ENCODE measurements at regions not wholly inside any gene's neighbourhood (a gene's known extent, or its start where the extent isn't known, plus 50 kb on each side); places are given as distances from the start of the nearest gene placed in this dataset.
"Not testable (repeated sequence)": the region's sequence is repeated elsewhere in the genome, so short reads cannot be mapped to it uniquely, and the experiment has no call there.

- H3K36me3 Mint-ChIP-seq (ENCODE audit: low read depth); H3K4me3 Mint-ChIP-seq (ENCODE audit: unreplicated experiment); DNase-seq (ENCODE audit: low spot score); H3K27ac Mint-ChIP-seq (ENCODE audit: unreplicated experiment); H3K4me1 Mint-ChIP-seq (ENCODE audit: low read depth); H3K9me3 Mint-ChIP-seq (ENCODE audit: low read depth): not testable (repeated sequence)
- peak; percentile 62 for TF ChIP-seq CTCF (IDR thresholded peaks at IDR 0.05)
- H3K27me3 Mint-ChIP-seq (ENCODE audit: low read depth): peaks cover 17% of the 10 kb centered on the region
Observed at GRCh38 chr7:150060259-150061221, 186.8 kb downstream of the ATP6V0E2 start.

- DNase-seq (ENCODE audit: low spot score); H3K27ac Mint-ChIP-seq (ENCODE audit: unreplicated experiment); H3K9me3 Mint-ChIP-seq (ENCODE audit: low read depth); H3K4me1 Mint-ChIP-seq (ENCODE audit: low read depth); H3K27me3 Mint-ChIP-seq (ENCODE audit: low read depth); H3K36me3 Mint-ChIP-seq (ENCODE audit: low read depth); H3K4me3 Mint-ChIP-seq (ENCODE audit: unreplicated experiment): not testable (repeated sequence)
Observed at GRCh38 chr7:150063195-150063594, 189.4 kb downstream of the ATP6V0E2 start.

GRCh38 chr7:150069555-150070313, 196.0 kb downstream of the ATP6V0E2 start:
- H3K4me3 Mint-ChIP-seq (ENCODE audit: unreplicated experiment); H3K9me3 Mint-ChIP-seq (ENCODE audit: low read depth); H3K36me3 Mint-ChIP-seq (ENCODE audit: low read depth); H3K27ac Mint-ChIP-seq (ENCODE audit: unreplicated experiment); H3K27me3 Mint-ChIP-seq (ENCODE audit: low read depth); DNase-seq (ENCODE audit: low spot score); H3K4me1 Mint-ChIP-seq (ENCODE audit: low read depth): not testable (repeated sequence)

- not testable (repeated sequence) for H3K9me3 Mint-ChIP-seq (ENCODE audit: low read depth); H3K4me1 Mint-ChIP-seq (ENCODE audit: low read depth); H3K36me3 Mint-ChIP-seq (ENCODE audit: low read depth); H3K27me3 Mint-ChIP-seq (ENCODE audit: low read depth); DNase-seq (ENCODE audit: low spot score); H3K27ac Mint-ChIP-seq (ENCODE audit: unreplicated experiment); H3K4me3 Mint-ChIP-seq (ENCODE audit: unreplicated experiment)
Observed at GRCh38 chr7:150077543-150077942, 203.8 kb downstream of the ATP6V0E2 start.

GRCh38 chr7:150081865-150082264, 208.1 kb downstream of the ATP6V0E2 start:
- H3K4me3 Mint-ChIP-seq (ENCODE audit: unreplicated experiment); H3K27ac Mint-ChIP-seq (ENCODE audit: unreplicated experiment); H3K4me1 Mint-ChIP-seq (ENCODE audit: low read depth); H3K36me3 Mint-ChIP-seq (ENCODE audit: low read depth); DNase-seq (ENCODE audit: low spot score); H3K9me3 Mint-ChIP-seq (ENCODE audit: low read depth): not testable (repeated sequence)
- H3K27me3 Mint-ChIP-seq (ENCODE audit: low read depth): peaks cover 13% of the 10 kb centered on the region

- not testable (repeated sequence) for H3K4me1 Mint-ChIP-seq (ENCODE audit: low read depth); H3K9me3 Mint-ChIP-seq (ENCODE audit: low read depth); H3K36me3 Mint-ChIP-seq (ENCODE audit: low read depth); H3K27ac Mint-ChIP-seq (ENCODE audit: unreplicated experiment); DNase-seq (ENCODE audit: low spot score); H3K4me3 Mint-ChIP-seq (ENCODE audit: unreplicated experiment)
- H3K27me3 Mint-ChIP-seq (ENCODE audit: low read depth): peaks cover 11% of the 10 kb centered on the region
Observed at GRCh38 chr7:150084724-150085123, 211.0 kb downstream of the ATP6V0E2 start.

GRCh38 chr7:150087478-150087877, 213.7 kb downstream of the ATP6V0E2 start:
- not testable (repeated sequence) for H3K9me3 Mint-ChIP-seq (ENCODE audit: low read depth); H3K27me3 Mint-ChIP-seq (ENCODE audit: low read depth); H3K4me3 Mint-ChIP-seq (ENCODE audit: unreplicated experiment); DNase-seq (ENCODE audit: low spot score); H3K27ac Mint-ChIP-seq (ENCODE audit: unreplicated experiment); H3K4me1 Mint-ChIP-seq (ENCODE audit: low read depth); H3K36me3 Mint-ChIP-seq (ENCODE audit: low read depth)

GRCh38 chr7:150089139-150089538, 215.4 kb downstream of the ATP6V0E2 start:
- H3K4me1 Mint-ChIP-seq (ENCODE audit: low read depth): not testable (repeated sequence)

GRCh38 chr7:150090776-150091175, 217.0 kb downstream of the ATP6V0E2 start:
- H3K9me3 Mint-ChIP-seq (ENCODE audit: low read depth); H3K4me3 Mint-ChIP-seq (ENCODE audit: unreplicated experiment); DNase-seq (ENCODE audit: low spot score); H3K27me3 Mint-ChIP-seq (ENCODE audit: low read depth); H3K36me3 Mint-ChIP-seq (ENCODE audit: low read depth); H3K4me1 Mint-ChIP-seq (ENCODE audit: low read depth); H3K27ac Mint-ChIP-seq (ENCODE audit: unreplicated experiment): not testable (repeated sequence)

More at GRCh38 chr7:150089139-150089538, 215.4 kb downstream of the ATP6V0E2 start:
- H3K27me3 Mint-ChIP-seq (ENCODE audit: low read depth); H3K36me3 Mint-ChIP-seq (ENCODE audit: low read depth); H3K9me3 Mint-ChIP-seq (ENCODE audit: low read depth); H3K4me3 Mint-ChIP-seq (ENCODE audit: unreplicated experiment); DNase-seq (ENCODE audit: low spot score); H3K27ac Mint-ChIP-seq (ENCODE audit: unreplicated experiment): not testable (repeated sequence)

GRCh38 chr7:150093897-150094296, 220.1 kb downstream of the ATP6V0E2 start:
- not testable (repeated sequence) for H3K4me1 Mint-ChIP-seq (ENCODE audit: low read depth); H3K36me3 Mint-ChIP-seq (ENCODE audit: low read depth); H3K27me3 Mint-ChIP-seq (ENCODE audit: low read depth); H3K9me3 Mint-ChIP-seq (ENCODE audit: low read depth); H3K4me3 Mint-ChIP-seq (ENCODE audit: unreplicated experiment); DNase-seq (ENCODE audit: low spot score); H3K27ac Mint-ChIP-seq (ENCODE audit: unreplicated experiment)

- not testable (repeated sequence) for H3K9me3 Mint-ChIP-seq (ENCODE audit: low read depth); DNase-seq (ENCODE audit: low spot score); H3K27ac Mint-ChIP-seq (ENCODE audit: unreplicated experiment); H3K4me3 Mint-ChIP-seq (ENCODE audit: unreplicated experiment); H3K27me3 Mint-ChIP-seq (ENCODE audit: low read depth); H3K4me1 Mint-ChIP-seq (ENCODE audit: low read depth); H3K36me3 Mint-ChIP-seq (ENCODE audit: low read depth)
Observed at GRCh38 chr7:150096213-150096994, 222.6 kb downstream of the ATP6V0E2 start.
